ENCODE measurements at regions not wholly inside any gene's neighbourhood (a gene's known extent, or its start where the extent isn't known, plus 50 kb on each side); places are given as distances from the start of the nearest gene placed in this dataset.

- TF ChIP-seq, protein P1, sequence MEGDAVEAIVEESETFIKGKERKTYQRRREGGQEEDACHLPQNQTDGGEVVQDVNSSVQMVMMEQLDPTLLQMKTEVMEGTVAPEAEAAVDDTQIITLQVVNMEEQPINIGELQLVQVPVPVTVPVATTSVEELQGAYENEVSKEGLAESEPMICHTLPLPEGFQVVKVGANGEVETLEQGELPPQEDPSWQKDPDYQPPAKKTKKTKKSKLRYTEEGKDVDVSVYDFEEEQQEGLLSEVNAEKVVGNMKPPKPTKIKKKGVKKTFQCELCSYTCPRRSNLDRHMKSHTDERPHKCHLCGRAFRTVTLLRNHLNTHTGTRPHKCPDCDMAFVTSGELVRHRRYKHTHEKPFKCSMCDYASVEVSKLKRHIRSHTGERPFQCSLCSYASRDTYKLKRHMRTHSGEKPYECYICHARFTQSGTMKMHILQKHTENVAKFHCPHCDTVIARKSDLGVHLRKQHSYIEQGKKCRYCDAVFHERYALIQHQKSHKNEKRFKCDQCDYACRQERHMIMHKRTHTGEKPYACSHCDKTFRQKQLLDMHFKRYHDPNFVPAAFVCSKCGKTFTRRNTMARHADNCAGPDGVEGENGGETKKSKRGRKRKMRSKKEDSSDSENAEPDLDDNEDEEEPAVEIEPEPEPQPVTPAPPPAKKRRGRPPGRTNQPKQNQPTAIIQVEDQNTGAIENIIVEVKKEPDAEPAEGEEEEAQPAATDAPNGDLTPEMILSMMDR (IDR thresholded peaks at IDR 0.05; ENCODE audit: extremely low read depth in 1 of 2, insufficient read depth in 1 of 2, low read depth in 1 of 2, low read length in 2 of 2) = no peak
- TF ChIP-seq EZH2 (IDR thresholded peaks at IDR 0.05; ENCODE audit: borderline replicate concordance, low read depth, low read length, severe bottlenecking) (no peak), POLR2AphosphoS5 (IDR thresholded peaks at IDR 0.05; ENCODE audit: insufficient read depth, low read depth, low read length) (no peak), POLR2A (IDR thresholded peaks at IDR 0.05; ENCODE audit: low read depth, low read length) (no peak), JUN (IDR thresholded peaks at IDR 0.05; ENCODE audit: borderline replicate concordance, insufficient read depth, insufficient read length, low read depth) (no peak), MYC (IDR thresholded peaks at IDR 0.05; ENCODE audit: low read depth, low read length) (no peak), GATA2 (IDR thresholded peaks at IDR 0.05; ENCODE audit: insufficient read depth, insufficient read length, low read depth, low read length) (no peak), FOS (IDR thresholded peaks at IDR 0.05; ENCODE audit: borderline replicate concordance, insufficient read depth, low read length) (no peak)
- TF ChIP-seq, protein P2, sequence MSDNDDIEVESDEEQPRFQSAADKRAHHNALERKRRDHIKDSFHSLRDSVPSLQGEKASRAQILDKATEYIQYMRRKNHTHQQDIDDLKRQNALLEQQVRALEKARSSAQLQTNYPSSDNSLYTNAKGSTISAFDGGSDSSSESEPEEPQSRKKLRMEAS (IDR thresholded peaks at IDR 0.05; ENCODE audit: insufficient read depth, insufficient read length) = no peak
Measured at GRCh38 chr15:39361497-39361896, 219.4 kb upstream of the THBS1 start.

Data from endothelial cell of umbilical vein (primary cell).